GM19467 (cell line): ENCODE measurements at regions not wholly inside any gene's neighbourhood (a gene's known extent, or its start where the extent isn't known, plus 50 kb on each side); places are given as distances from the start of the nearest gene placed in this dataset.

ENCODE experiments used
- ATAC-seq: cut with Tn5 transposase; IDR thresholded peaks from one replicate; pipeline ENCODE4 v1.9.1; 2021; ENCODE audit warnings: mild to moderate bottlenecking, moderate library complexity; ENCODE audit not compliant: unreplicated experiment

GRCh38 chr10:78160591-78160990 lies 126.9 kb downstream of the RPS24 start:
- no peak for ATAC-seq

- no peak for ATAC-seq
Observed at GRCh38 chr10:78162853-78163252, 129.2 kb downstream of the RPS24 start.

GRCh38 chr10:78164702-78165101 lies 131.0 kb downstream of the RPS24 start:
- no peak for ATAC-seq

GRCh38 chr10:78165172-78165571 lies 131.5 kb downstream of the RPS24 start:
- no peak for ATAC-seq

- no peak for ATAC-seq
Observed at GRCh38 chr10:78165617-78166016, 132.0 kb downstream of the RPS24 start.

GRCh38 chr10:78166261-78166660 lies 132.6 kb downstream of the RPS24 start:
- no peak for ATAC-seq

GRCh38 chr10:78169214-78169613 lies 135.6 kb downstream of the RPS24 start:
- no peak for ATAC-seq

GRCh38 chr10:78170026-78170475 lies 136.4 kb downstream of the RPS24 start:
- ATAC-seq, result no peak

- ATAC-seq, result no peak
Observed at GRCh38 chr10:78171633-78172400, 138.2 kb downstream of the RPS24 start.

GRCh38 chr10:78173360-78174015 lies 139.8 kb downstream of the RPS24 start:
- no peak for ATAC-seq

GRCh38 chr10:78175444-78176015 lies 141.9 kb downstream of the RPS24 start:
- ATAC-seq, result no peak

- ATAC-seq, result no peak
Observed at GRCh38 chr10:78176320-78177317, 143.0 kb downstream of the RPS24 start.

- no peak for ATAC-seq
Observed at GRCh38 chr10:78177491-78178185, 144.0 kb downstream of the RPS24 start.

- no peak for ATAC-seq
Observed at GRCh38 chr10:78178397-78178796, 144.7 kb downstream of the RPS24 start.

GRCh38 chr10:78178940-78179339 lies 145.3 kb downstream of the RPS24 start:
- no peak for ATAC-seq

GRCh38 chr10:78179886-78180705 lies 146.4 kb downstream of the RPS24 start:
- ATAC-seq, result no peak

GRCh38 chr10:78181381-78182055 lies 147.9 kb downstream of the RPS24 start:
- ATAC-seq, result no peak

GRCh38 chr10:78182841-78183240 lies 149.2 kb downstream of the RPS24 start:
- ATAC-seq, result no peak
